SU-DHL-6 (cell line): ENCODE measurements at regions not wholly inside any gene's neighbourhood (a gene's known extent, or its start where the extent isn't known, plus 50 kb on each side); places are given as distances from the start of the nearest gene placed in this dataset.

Experiments used
- H2AFZ ChIP-seq: fragments of 200-600 bp; sonication (generic); 2 replicates; pipeline ENCODE4 v1.6.1; 2014; ENCODE audit warnings: low read depth, mild to moderate bottlenecking, moderate library complexity, mixed read lengths, antibody characterized with exemption, low read length; ENCODE audit not compliant: severe bottlenecking
- H3F3A ChIP-seq: fragments of 200-600 bp; shearing (Covaris generic); 2 replicates; pipeline ENCODE4 v1.6.0; 2016; ENCODE audit warnings: antibody characterized with exemption, mild to moderate bottlenecking; ENCODE audit not compliant: insufficient read depth
- H3K27ac ChIP-seq: fragments of 200-600 bp; sonication (generic); 2 replicates; pipeline ENCODE4 v1.5.1; 2016; ENCODE audit warnings: low read depth, mild to moderate bottlenecking, low read length, moderate library complexity, mixed read lengths
- H3K27me3 ChIP-seq: fragments of 200-600 bp; sonication (generic), shearing (Covaris generic); 2 replicates; pipeline ENCODE4 v1.6.0; 2014; ENCODE audit warnings: mild to moderate bottlenecking, low read length
- H3K36me3 ChIP-seq: fragments of 200-600 bp; sonication (generic); 2 replicates; pipeline ENCODE4 v1.6.1; 2014; ENCODE audit warnings: mild to moderate bottlenecking, low read length, mixed read lengths
- H3K4me2 ChIP-seq: fragments of 300-600, 200-600 bp; shearing (Covaris generic), sonication (generic); 2 replicates; pipeline ENCODE4 v1.6.0; 2014; ENCODE audit warnings: low read length, low read depth, mild to moderate bottlenecking; ENCODE audit not compliant: poor library complexity, severe bottlenecking
- H3K4me3 ChIP-seq: fragments of 200-600 bp; sonication (generic); 2 replicates; pipeline ENCODE4 v1.5.1; 2014; ENCODE audit warnings: antibody characterized with exemption, low read length, mild to moderate bottlenecking, mixed read lengths; ENCODE audit not compliant: insufficient read depth, poor library complexity, severe bottlenecking
- H3K79me2 ChIP-seq: fragments of 200-600 bp; sonication (generic); 2 replicates; pipeline ENCODE4 v1.6.1; 2014; ENCODE audit warnings: mild to moderate bottlenecking, low read length, moderate library complexity; ENCODE audit not compliant: insufficient read depth
- H3K9ac ChIP-seq: fragments of 200-600 bp; sonication (generic); 2 replicates; pipeline ENCODE4 v1.7.0; 2014; ENCODE audit warnings: mild to moderate bottlenecking, low read length
- H3K9me2 ChIP-seq: fragments of 200-600 bp; sonication (generic); replicated peaks from 2 replicates; pipeline ENCODE4 v1.6.1; 2014; ENCODE audit warnings: low read length; ENCODE audit not compliant: insufficient read depth
- H3K9me3 ChIP-seq: fragments of 200-600 bp; sonication (generic); 2 replicates; pipeline ENCODE4 v1.6.1; 2014; ENCODE audit warnings: low read length, mixed read lengths; ENCODE audit not compliant: insufficient read depth
- H4K20me1 ChIP-seq: fragments of 200-600 bp; sonication (generic); 2 replicates; pipeline ENCODE4 v1.6.1; 2014; ENCODE audit warnings: low read depth, mild to moderate bottlenecking, antibody characterized with exemption, low read length, moderate library complexity, mixed read lengths
- CTCF ChIP-seq: fragments of 200-600 bp; sonication (generic); IDR thresholded peaks from one replicate; pipeline ENCODE4 v1.5.1; 2017; ENCODE audit warnings: antibody characterized with exemption, mild to moderate bottlenecking, low read length, moderate library complexity; ENCODE audit not compliant: insufficient read depth, poor library complexity, severe bottlenecking
- EZH2phosphoT487 ChIP-seq: fragments of 200-600 bp; sonication (generic), shearing (Covaris generic); conservative IDR thresholded peaks from 2 replicates; pipeline ENCODE4 v1.6.1; 2018; ENCODE audit warnings: mild to moderate bottlenecking, antibody characterized with exemption, low read length, moderate library complexity, mixed read lengths

DNA sequence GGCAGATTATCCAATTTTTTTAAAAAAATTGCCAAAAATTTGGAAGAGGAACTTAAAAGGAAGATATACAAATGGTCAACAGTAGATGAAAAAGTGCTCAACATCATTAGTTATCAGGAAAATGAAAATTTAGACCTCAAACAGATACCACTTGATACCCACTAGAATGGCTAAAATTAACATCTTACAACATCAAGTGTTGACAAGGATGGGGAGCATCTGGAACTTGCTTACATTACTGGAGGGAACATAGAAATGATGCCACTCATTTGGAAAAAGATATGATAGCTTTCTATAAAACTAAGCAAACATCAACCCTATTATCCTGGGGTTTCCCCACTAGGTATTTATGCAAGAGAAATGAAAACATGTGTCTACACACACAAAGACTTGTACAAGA, 284.5 kb upstream of the CHRNA7 start:
- TF ChIP-seq EZH2phosphoT487 (no peak), CTCF (no peak)
- H3K4me3 ChIP-seq = no peak overlapping the region
- H2AFZ ChIP-seq = no peak overlapping the region
- H3K27me3 ChIP-seq = no peaks in the 10 kb centered on the region
- H3K9me2 ChIP-seq = no peaks in the 10 kb centered on the region
- peaks cover 4% of the 10 kb centered on the region; the same call in 1 of the 2 replicates for H3K36me3 ChIP-seq
- no peaks in the 10 kb centered on the region for H3F3A ChIP-seq
- no peaks in the 10 kb centered on the region for H3K79me2 ChIP-seq
- no peaks in the 10 kb centered on the region for H4K20me1 ChIP-seq
- H3K27ac ChIP-seq = no peak overlapping the region
- H3K9me3 ChIP-seq = peaks cover 9% of the 10 kb centered on the region; the same call in 1 of the 2 replicates
- no peak overlapping the region for H3K4me2 ChIP-seq
- no peak overlapping the region for H3K9ac ChIP-seq

DNA sequence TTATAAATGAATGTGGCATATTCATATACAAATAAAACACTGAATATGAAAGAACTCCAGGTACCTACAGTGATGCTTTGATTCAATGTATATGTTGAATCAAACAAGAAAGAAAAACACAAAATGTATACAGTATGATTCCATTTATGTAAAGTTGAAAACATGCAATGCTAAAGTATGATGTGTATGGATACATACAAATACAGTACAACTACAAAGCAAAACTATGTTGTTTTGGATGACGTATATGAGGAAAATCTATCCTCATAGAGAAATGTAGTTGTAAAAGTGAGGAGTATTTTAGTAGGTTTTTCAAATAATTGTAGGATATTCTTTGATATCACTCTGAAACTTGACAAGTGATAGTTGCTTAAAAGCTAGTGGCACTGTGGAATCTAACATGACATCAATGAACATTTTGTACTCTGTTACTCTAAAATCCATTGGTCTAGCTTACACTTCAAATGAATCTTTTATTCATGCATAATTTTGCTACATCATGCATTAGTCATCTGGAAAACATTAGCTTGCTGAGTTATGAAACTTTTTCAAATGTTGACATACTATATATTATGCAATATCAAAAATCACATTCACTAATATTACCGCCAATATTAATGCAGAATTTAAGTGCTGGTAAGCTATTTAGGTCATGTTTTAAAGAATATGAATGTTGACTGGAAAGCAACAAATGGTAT, 278.1 kb upstream of the CHRNA7 start:
- H3K9me3 ChIP-seq = no peaks in the 10 kb centered on the region
- no peak overlapping the region for H3K9ac ChIP-seq
- H3K27ac ChIP-seq = no peak overlapping the region
- TF ChIP-seq CTCF (no peak), EZH2phosphoT487 (no peak)
- no peak overlapping the region for H3K4me2 ChIP-seq
- no peaks in the 10 kb centered on the region for H4K20me1 ChIP-seq
- H2AFZ ChIP-seq = no peak overlapping the region
- no peaks in the 10 kb centered on the region for H3K36me3 ChIP-seq
- no peaks in the 10 kb centered on the region for H3K9me2 ChIP-seq
- H3K4me3 ChIP-seq = no peak overlapping the region
- H3F3A ChIP-seq = no peaks in the 10 kb centered on the region
- no peaks in the 10 kb centered on the region for H3K27me3 ChIP-seq
- H3K79me2 ChIP-seq = no peaks in the 10 kb centered on the region

DNA sequence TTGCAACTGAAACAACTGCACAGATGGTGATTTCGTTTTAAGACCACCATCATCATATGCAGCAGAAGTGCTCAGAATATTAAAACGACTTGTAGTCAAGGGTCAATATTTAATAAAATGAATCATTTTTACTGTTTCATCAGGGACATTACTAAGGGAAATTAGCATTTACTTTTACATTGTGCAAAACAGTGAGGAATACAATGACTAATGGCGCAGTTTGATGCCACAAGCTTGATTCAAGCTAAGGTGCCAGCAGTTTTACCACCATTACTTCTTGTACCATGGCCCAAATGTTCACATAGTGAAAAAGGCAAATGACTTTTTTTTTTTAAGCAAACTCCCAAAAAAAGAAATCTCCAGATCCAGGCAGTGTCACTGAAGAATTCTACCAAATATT, 277.4 kb upstream of the CHRNA7 start:
- no peak overlapping the region for H3K4me3 ChIP-seq
- no peak overlapping the region for H3K4me2 ChIP-seq
- H3K9me3 ChIP-seq = no peaks in the 10 kb centered on the region
- no peak overlapping the region for H3K9ac ChIP-seq
- H3K36me3 ChIP-seq = no peaks in the 10 kb centered on the region
- H3K27ac ChIP-seq = no peak overlapping the region
- no peaks in the 10 kb centered on the region for H3F3A ChIP-seq
- H4K20me1 ChIP-seq = no peaks in the 10 kb centered on the region
- no peak for TF ChIP-seq CTCF
- TF ChIP-seq EZH2phosphoT487 = no peak
- no peak overlapping the region for H2AFZ ChIP-seq
- no peaks in the 10 kb centered on the region for H3K9me2 ChIP-seq
- H3K27me3 ChIP-seq = no peaks in the 10 kb centered on the region
- no peaks in the 10 kb centered on the region for H3K79me2 ChIP-seq
